ENCODE measurements at regions not wholly inside any gene's neighbourhood (a gene's known extent, or its start where the extent isn't known, plus 50 kb on each side); places are given as distances from the start of the nearest gene placed in this dataset.

GRCh38 chr6:227074-227782, 65.1 kb upstream of the DUSP22 start:
- no peak for DNase-seq

GRCh38 chr6:227812-228338, 64.4 kb upstream of the DUSP22 start:
- no peak for DNase-seq

GRCh38 chr6:228881-229651, 63.2 kb upstream of the DUSP22 start:
- no peak for DNase-seq

GRCh38 chr6:231779-232178, 60.5 kb upstream of the DUSP22 start:
- no peak for DNase-seq

DNA sequence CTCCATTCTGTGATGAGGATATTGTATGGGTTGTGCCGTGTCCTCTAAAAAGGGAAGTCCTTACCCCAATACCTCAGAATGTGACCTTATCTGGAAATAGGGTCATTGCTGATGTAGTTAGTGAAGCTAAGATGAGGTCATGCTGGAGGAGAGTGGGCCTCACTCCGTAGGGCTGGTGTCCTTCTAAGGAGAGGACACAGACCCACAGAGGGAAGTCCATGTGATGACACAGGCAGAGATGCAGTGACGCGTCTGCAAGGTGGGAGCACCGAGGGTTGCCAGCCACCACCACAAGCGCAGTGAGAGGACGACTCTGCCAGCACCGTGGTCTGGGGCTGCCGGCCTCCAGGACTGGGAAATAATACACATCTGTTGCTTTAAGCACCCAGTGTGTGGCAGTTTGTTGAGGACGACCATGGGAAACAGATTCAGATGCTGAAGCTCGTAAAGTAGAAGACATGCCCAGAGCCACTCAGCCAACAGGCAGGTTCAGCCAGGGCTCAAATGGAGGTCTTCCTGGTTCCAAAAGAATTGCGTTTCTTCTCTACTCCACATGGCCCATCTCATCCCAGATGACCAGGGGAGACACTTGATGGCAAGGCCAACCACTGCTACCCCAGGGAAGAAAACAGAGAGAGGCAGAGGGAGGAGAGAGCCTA, 59.2 kb upstream of the DUSP22 start:
- no peak for DNase-seq

DNA sequence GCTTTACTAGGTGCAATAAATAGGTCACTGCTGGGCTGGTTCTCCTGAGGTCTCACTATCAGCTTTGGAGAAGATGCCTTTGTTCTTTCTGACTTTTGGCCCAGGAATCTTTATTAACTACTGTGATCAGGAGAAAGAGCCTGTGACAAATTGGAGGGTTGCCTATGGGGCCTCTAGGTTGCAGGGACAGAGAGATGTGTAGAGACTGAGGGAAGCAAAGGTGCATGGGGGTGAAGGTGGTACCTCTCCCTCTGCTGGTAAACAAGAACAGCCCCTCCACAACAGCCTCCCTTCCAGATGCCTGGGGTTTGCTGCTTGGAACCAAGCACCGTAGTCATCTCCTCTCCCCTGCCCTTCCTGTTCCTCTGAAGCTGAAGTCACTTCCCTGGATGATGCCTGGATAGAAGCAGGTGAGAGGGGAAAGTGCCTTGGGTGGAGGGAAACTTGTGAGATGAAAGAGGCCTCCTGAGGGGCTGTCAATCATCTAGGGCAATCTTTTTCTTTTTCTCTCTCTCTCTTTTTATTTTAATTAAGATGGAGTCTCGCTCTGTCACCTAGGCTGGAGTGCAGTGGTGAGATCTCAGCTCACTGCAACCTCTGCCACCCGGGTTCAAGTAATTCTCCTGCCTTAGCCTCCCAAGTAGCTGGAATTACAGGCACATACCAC, 57.4 kb upstream of the DUSP22 start:
- no peak for DNase-seq

- DNase-seq, result peak; percentile 76
Measured at GRCh38 chr6:235763-236360, 56.4 kb upstream of the DUSP22 start.

GRCh38 chr6:236519-236918, 55.8 kb upstream of the DUSP22 start:
- DNase-seq, result no peak

DNA sequence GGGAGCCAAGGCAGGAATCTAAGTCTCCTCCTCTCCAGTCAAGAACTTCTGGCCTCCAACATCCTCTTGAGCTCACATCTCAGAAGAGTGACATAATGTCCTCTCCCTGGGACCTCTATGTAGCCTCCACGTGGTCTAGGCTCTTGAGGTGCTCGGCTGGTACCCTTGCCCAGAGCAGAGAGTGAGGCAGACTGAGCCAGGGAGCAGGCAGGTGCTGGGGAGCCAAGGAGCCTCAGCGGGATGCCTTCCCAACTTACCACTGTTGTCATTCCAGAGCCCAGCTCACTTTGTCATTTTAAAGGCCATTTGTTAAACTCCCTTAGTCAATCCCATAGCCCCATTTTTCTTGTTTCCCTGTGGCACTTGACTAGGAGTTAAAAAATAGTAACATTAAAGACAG, 52.1 kb upstream of the DUSP22 start:
- DNase-seq, result no peak

GRCh38 chr6:241336-241865, 50.9 kb upstream of the DUSP22 start:
- no peak for DNase-seq

Data from CD4-positive, alpha-beta T cell treated with Interleukin-21 for 1 hour (primary cell).